Pons (tissue), 1 donor: ENCODE measurements at regions not wholly inside any gene's neighbourhood (a gene's known extent, or its start where the extent isn't known, plus 50 kb on each side); places are given as distances from the start of the nearest gene placed in this dataset.
A peak's percentile ranks its signal among the peaks of the same experiment; 100 is the strongest.

Experiments
- DNase-seq: peaks from one replicate; pipeline ENCODE4 v3.0.0-alpha.2; 2016; ENCODE audit warnings: low spot score

DNA sequence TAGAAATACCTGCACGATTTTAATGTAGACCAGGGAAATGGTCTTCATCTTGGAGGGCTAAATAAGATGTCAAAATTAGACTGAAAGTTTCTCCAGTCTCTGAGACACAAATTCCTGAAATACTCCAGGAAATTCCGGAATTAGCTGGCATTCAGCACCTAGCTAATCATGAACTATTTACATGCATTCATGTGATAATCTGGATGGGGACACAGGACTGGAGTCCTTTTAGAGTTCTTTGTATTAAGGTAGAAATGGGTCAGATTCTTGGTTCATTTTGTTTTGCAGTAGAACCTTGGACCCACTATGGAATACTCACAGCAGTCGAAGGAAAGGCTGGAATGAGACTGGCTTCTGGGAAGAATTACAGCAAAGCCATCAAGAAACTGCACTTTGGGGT is 65.3 kb upstream of the MDFIC start:
- no peak for DNase-seq

DNA sequence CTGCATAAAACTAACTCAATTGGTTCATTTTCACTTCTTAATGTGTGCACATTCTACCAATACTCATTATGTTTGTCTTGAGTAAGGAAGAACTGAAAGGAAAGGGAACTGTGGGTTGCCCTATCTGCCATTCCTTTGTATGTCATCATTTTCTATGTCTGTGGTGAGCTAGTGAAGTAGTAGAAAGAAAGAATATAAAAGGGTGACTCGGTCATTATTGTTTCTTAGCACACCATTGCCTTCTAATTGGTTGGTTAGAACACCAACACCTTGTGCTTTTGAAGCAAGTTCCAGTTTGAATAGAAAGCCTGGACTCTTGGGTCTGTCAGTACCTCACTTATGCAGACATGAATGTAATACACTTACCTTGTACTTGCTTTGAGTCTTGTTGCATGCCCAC is 64.3 kb upstream of the MDFIC start:
- DNase-seq, result no peak

GRCh38 chr7:114859477-114859876 is 62.4 kb upstream of the MDFIC start:
- no peak for DNase-seq

DNA sequence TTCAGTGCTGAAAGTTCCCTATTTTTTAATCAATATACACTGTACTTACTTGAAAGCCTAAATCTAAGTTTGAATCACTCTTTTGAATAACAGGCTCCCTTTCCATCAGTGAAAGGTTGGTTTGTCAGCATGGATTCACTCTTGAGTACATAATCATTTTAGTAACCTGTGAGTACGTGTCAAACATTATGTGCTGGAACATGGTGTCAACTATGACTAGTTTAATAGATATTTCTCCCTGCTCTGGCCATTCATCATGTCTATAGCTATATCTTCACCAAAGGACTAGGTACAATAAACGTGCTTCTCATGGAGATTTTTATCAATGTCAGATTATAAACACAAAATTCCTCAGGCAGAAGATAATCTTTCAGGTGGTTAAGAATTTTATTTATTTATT is 61.7 kb upstream of the MDFIC start:
- no peak for DNase-seq

GRCh38 chr7:114862406-114862805 is 59.5 kb upstream of the MDFIC start:
- no peak for DNase-seq

- DNase-seq, result no peak
Measured at GRCh38 chr7:114864278-114864677, 57.6 kb upstream of the MDFIC start.

DNA sequence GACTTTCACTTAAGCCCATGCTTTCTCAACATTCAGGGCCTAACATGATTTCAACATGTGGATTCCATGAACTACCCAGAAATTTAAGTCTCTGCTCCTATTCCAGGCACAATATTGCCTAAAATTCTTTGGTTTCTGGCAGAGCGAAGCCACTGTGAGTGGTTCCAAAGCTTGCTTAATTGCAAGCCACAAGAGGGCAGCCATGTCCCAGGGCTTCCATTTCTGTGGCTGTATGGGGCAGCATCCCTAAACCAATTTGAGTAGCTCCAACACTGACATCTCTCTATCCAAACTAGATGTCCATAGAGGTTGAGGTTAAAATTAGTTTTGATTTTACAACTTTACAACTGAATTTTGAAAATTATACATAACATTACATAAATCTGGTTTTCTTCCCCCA is 56.3 kb upstream of the MDFIC start:
- peak; percentile 15 for DNase-seq
